HG03354 (cell line): ENCODE measurements at regions not wholly inside any gene's neighbourhood (a gene's known extent, or its start where the extent isn't known, plus 50 kb on each side); places are given as distances from the start of the nearest gene placed in this dataset.
"Not testable (repeated sequence)": the region's sequence is repeated elsewhere in the genome, so short reads cannot be mapped to it uniquely, and the experiment has no call there.

ENCODE experiments used
- ATAC-seq: cut with Tn5 transposase; IDR thresholded peaks from one replicate; pipeline ENCODE4 v1.9.1; 2021; ENCODE audit warnings: mild to moderate bottlenecking; ENCODE audit not compliant: unreplicated experiment, poor library complexity, severe bottlenecking

GRCh38 chr4:171561419-171561818 lies 251.8 kb upstream of the GALNTL6 start:
- peak; percentile 66 for ATAC-seq

GRCh38 chr4:171553961-171554360 lies 259.2 kb upstream of the GALNTL6 start:
- ATAC-seq: no peak

DNA sequence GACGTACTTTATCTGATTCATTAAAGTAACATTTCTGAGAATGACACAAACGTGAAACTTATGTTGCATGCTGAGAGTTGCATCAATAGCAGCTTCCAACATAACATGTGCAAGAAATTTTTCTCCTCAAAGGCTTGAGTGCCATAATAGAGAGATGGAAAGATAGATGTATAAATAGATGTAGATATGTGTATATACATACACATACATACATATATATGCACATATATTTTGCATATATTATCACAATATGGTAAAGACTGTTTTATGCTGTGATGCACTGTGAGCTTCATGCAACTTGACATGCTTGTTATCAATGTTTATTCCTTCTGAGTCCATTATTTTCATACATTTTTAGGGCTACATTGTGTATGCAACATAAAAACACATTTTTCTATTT lies 270.6 kb upstream of the GALNTL6 start:
- no peak for ATAC-seq

- no peak for ATAC-seq
Observed at GRCh38 chr4:171538601-171539100, 274.6 kb upstream of the GALNTL6 start.

DNA sequence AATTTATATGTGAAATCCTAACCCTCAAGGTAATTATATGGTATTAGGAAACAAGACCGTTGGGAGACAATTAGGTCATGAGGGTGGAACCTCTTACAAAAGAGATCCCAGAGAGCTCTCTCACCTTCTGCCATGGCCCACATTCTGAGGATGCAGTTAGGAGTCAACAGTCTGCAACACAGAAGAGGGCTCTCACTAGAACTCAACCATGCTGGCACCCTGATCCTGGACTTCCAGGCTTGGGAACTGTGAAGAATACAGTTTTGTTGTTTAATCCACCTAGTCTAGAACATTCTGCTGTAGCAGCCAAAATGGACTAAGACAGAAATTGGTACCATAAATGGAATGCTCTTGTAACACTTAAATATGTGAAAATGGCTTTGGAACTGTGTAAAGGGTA lies 278.8 kb upstream of the GALNTL6 start:
- no peak for ATAC-seq

DNA sequence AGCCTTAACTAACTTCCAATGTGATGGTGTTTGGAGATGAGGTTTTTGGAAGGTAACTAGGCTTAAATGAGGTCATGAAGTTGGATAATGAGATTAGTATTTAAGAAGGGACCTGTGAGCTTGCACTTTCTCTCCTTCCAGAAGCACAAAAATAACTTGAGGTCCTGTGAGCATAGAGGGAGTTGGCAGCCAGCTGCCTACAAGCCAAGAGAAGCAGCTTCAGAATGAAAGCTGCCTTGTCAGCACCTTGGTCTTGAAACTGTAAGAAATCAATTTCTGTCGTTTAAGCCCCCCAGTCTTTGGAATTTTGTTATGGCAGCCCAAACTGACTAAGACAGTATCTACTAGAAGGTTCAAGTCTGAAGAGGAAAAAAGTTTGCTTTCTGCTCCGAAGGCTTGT lies 280.2 kb upstream of the GALNTL6 start:
- no peak for ATAC-seq

DNA sequence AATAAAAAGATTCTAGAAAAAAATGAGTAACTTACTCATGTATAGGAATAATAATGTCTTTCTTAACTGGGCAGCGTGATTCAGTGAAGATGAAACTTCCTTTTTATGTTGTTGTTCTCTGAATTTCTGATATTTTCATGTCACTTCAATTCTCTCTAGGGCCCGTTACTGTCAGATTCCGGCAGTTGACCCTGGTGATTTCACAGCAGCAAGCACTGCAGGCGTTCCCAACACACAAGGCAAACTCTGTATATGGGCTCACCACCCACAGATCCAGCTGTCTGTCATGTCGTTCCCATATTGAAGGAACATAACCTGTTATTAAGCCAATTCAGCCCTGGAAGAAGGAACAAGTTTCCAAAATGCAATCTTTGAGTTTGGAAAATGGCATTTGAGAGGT lies 288.3 kb upstream of the GALNTL6 start:
- no peak for ATAC-seq

- no peak for ATAC-seq
Observed at GRCh38 chr4:171521726-171522125, 291.5 kb upstream of the GALNTL6 start.

DNA sequence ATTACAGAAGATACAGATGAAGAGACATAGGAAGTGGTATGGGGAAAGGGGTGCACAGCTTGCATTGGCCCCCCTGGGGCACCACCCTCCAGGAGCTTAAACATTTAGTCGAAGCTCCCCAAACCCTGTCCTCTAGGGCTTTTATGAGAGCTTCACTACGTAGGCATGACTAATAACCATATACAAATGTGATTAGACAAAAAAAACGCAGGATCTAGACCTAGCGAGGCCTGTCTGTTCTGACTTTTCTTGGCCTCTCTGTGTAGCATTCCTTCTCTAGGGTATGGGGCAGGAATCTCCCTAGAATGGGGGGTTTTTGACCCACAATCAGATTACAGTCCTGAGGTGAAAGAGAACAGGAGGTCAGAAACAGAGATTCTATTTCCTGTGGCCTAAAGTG lies 293.7 kb upstream of the GALNTL6 start:
- no peak for ATAC-seq

- no peak for ATAC-seq
Observed at GRCh38 chr4:171517883-171518282, 295.3 kb upstream of the GALNTL6 start.

DNA sequence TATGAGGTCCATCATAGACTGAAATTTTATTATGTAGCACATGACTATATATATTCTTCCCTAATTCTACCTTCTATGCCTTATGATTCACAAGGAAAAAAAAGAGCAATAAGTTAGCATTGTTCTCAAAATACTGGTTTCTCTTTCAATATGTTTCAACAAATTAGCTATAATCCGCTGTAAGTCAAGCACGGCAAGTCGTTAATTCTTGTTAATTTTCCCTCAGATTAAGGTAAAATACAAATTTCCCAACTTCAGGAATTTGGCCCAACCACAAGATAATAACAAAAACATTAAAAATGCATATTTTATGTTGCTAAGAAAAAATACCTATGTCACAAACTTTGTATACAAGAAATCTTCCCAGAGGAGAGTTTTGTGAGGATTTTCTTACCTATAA lies 296.5 kb upstream of the GALNTL6 start:
- no peak for ATAC-seq

GRCh38 chr4:171484681-171485080 lies 328.5 kb upstream of the GALNTL6 start:
- ATAC-seq: no peak

- ATAC-seq: no peak
Observed at GRCh38 chr4:171478181-171478580, 335.0 kb upstream of the GALNTL6 start.

DNA sequence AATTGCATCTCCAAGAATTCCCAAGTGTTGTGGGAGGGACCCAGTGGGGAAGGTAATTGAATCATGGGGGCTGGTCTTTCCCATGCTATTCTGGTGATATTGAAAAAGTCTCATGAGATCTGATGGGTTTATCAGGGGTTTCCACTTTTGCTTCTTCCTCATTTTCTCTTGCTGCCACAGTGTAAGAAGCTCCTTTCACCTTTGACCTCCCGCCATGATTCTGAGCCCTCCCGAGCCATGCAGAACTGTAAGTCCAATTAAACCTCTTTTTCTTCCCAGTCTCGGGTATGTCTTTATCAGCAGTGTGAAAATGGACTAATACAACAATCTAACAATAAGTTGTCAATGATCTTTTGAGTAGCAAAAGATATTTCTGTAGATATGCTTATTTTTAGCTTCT lies 338.1 kb upstream of the GALNTL6 start:
- ATAC-seq: not testable (repeated sequence)

GRCh38 chr4:171473155-171473554 lies 340.0 kb upstream of the GALNTL6 start:
- no peak for ATAC-seq

DNA sequence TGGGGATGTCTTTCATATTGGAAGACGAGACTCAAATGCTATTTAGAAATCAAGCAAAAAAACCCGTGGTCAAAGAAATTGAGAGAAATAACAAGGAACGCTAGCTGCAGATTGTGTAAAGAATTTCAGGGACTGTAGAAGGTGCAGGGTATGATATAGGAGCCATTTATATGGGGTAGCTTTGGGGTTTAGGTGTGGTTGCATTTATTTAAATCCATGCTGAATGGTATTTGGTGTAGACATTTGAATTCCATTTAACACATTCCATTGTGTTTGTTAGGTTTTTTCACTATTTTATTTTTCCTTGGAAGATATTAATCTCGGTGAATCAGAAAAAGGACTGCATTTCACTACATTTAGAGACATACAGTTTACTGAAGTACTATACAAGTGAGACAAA lies 341.0 kb upstream of the GALNTL6 start:
- no peak for ATAC-seq

GRCh38 chr4:171464499-171464898 lies 348.7 kb upstream of the GALNTL6 start:
- ATAC-seq: no peak

DNA sequence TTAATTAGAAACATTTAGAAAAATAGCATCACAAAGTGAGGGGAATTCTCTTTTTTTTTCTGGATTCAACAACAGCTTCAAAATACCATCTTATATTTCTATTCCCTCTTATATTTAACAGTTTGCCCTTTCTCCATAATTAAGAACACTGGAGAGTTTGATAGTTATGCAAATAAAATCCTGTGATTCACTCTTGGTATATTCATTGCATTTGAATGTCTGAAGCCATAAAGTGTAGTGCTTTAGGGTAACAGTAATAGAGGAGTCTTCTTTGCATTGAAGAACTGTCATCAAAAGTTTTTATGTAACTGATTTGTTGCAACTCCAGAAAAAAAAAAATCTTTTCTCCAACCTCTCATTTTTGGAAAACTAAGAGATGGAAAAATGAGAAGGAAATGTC lies 352.0 kb upstream of the GALNTL6 start:
- ATAC-seq: no peak

GRCh38 chr4:171448919-171449481 lies 364.2 kb upstream of the GALNTL6 start:
- ATAC-seq: no peak

DNA sequence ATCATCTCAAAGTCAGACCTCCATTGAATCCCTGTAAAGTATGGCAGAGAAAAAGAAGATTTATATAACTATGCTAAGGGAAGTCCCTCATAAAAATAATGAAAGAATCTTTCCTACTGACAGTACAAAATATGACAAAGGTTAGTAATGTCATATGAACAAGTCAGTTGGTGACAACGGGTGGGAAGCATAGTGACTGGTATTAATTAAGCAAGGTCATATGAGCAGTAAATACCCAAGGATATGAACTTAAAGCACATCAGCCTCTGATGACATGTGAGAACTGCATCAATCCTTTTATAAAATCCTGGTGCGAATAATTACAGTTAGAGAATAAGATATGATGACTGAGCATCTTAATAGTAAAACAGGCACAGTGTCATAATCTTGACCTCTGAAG lies 364.8 kb upstream of the GALNTL6 start:
- ATAC-seq: no peak

DNA sequence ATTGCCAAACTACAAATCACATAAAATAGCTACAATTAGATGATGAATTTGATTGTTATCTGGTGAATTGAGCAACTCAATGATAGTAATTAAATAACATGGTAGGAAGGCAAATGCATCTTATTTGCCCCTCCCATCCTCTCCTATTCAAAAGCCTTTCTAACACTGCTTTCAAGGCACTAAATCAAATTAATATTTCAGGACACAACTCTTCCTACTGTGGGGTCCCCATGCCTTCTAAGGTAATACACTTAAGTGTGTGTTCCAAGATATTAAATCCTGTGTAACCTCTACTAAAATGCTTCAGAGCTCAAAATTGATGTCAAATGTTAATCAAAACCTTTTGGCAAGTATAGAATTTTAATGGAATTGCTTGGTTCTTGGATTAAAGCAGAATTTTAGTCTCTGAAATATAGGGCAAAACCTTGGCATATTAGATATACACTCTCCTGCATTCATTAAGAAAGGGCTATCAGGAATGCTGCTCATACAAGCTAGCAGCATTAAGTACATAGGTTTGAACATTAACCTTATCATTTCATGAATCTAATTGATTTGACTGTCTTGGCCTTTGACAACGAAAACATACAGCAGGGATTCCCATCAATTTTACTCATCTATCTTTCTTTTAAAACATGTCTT lies 371.8 kb upstream of the GALNTL6 start:
- ATAC-seq: no peak

DNA sequence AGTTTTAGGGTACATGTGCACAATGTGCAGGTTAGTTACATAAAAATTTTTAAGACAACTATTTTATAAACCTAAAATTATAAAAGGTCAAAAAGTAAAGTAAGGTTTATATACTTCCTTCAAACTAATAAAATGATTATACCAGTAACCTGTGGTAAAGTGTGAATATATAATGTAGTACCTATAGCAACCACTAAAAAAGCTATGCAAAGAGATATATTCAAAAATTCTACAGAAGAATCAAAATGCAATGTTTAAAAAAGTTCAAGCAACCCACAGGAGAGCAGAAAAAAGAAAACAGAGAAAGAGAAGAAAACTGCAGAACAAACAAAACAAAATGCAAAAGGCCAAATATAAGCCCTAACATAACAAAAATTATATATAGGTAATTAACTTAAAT lies 379.5 kb upstream of the GALNTL6 start:
- no peak for ATAC-seq
